ENCODE measurements at regions not wholly inside any gene's neighbourhood (a gene's known extent, or its start where the extent isn't known, plus 50 kb on each side); places are given as distances from the start of the nearest gene placed in this dataset.

DNA sequence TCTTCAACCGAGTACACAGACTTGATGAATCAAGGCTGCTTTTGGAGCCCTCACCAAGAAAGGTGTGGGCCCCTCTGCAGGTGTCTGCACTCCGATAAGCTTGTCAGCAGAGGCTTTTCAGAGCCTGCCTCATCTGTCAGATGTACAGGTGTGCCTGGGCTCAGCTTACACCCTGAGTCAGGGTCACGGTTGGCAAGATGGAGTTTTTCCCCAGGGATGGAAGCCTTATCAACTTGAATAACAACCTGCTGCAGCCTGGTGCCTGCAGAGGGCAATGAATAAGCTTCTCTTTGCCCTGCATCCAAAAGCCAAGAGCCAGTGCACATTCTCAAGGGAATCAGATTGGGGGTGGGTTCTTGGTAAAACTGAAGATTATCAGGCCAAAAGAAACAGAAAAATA lies 427.1 kb downstream of the CD83 start:
- BruUV-seq (replicated peaks), result no TSS peak
- Histone ChIP-seq H2AFZ (ENCODE audit: control insufficient read depth, low read depth, low read length) (no peak overlapping the region), H3K4me3 (no peak overlapping the region), H3K27me3 (replicated peaks in 1 of 2; ENCODE audit: control insufficient read depth in 2 of 2, insufficient read depth in 2 of 2, low read length in 1 of 2) (no peaks in the 10 kb centered on the region; a peak in 1 of 4 replicates), H3K4me1 (ENCODE audit: control insufficient read depth, insufficient read depth, low read length) (no peaks in the 10 kb centered on the region), H3K36me3 (ENCODE audit: control insufficient read depth in 2 of 2, insufficient read depth in 2 of 2, low read length in 1 of 2) (no peaks in the 10 kb centered on the region), H3K4me2 (ENCODE audit: control insufficient read depth, insufficient read depth) (no peak overlapping the region), H4K20me1 (ENCODE audit: control insufficient read depth, insufficient read depth) (no peaks in the 10 kb centered on the region), H3K9ac (ENCODE audit: control insufficient read depth, insufficient read depth, low read length) (no peak overlapping the region), H3K79me2 (ENCODE audit: control insufficient read depth, insufficient read depth, low read length) (no peaks in the 10 kb centered on the region), H3K27ac (ENCODE audit: control insufficient read depth, insufficient read depth) (no peak overlapping the region), H3K9me3 (replicated peaks; ENCODE audit: control insufficient read depth, insufficient read depth, low read length) (no peaks in the 10 kb centered on the region)
- in situ Hi-C loops (cut with MboI), result no loop called here
- ChIA-PET CTCF (no interaction called here), RAD21 (ENCODE audit: unreplicated experiment) (no interaction called here), SMC1A (ENCODE audit: uncharacterized antibody, unreplicated experiment) (interaction anchor here (1.3 to 1.7 kb wide), 3 partner anchors 8 to 166 kb away, joined by 3 to 7 read pairs (median 5); no protein-coding TSS in a partner anchor), POLR2A (interaction anchor here (0.5 to 0.9 kb wide), 3 partner anchors 12 to 898 kb away, joined by 3 to 4 read pairs (median 3); no protein-coding TSS in a partner anchor)
- 27% methylated on average over 3 of the region's 3 CpGs for WGBS (ENCODE audit: insufficient coverage, insufficient replicate concordance, low lambda C conversion rate, missing lambda C conversion rate)
- no peak for FAIRE-seq
- DNase-seq (ENCODE audit: low read depth, low spot score), result no peak
- no peak for ATAC-seq
- no peak for TF ChIP-seq MXI1 (IDR thresholded peaks at IDR 0.05; ENCODE audit: low read depth, low read length)
- TF ChIP-seq, protein P1, sequence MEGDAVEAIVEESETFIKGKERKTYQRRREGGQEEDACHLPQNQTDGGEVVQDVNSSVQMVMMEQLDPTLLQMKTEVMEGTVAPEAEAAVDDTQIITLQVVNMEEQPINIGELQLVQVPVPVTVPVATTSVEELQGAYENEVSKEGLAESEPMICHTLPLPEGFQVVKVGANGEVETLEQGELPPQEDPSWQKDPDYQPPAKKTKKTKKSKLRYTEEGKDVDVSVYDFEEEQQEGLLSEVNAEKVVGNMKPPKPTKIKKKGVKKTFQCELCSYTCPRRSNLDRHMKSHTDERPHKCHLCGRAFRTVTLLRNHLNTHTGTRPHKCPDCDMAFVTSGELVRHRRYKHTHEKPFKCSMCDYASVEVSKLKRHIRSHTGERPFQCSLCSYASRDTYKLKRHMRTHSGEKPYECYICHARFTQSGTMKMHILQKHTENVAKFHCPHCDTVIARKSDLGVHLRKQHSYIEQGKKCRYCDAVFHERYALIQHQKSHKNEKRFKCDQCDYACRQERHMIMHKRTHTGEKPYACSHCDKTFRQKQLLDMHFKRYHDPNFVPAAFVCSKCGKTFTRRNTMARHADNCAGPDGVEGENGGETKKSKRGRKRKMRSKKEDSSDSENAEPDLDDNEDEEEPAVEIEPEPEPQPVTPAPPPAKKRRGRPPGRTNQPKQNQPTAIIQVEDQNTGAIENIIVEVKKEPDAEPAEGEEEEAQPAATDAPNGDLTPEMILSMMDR (IDR thresholded peaks at IDR 0.05 in 2 of 3, conservative IDR thresholded peaks at IDR 0.05 in 1 of 3; ENCODE audit: control insufficient read depth in 2 of 3, extremely low read depth in 1 of 3, insufficient read depth in 1 of 3, low read depth in 3 of 3, low read length in 3 of 3), result no peak
- no peak for TF ChIP-seq ESRRA (IDR thresholded peaks at IDR 0.05; ENCODE audit: low read length)
- TF ChIP-seq MTA2 (IDR thresholded peaks at IDR 0.05; ENCODE audit: low read depth), result no peak
- TF ChIP-seq ZNF217 (IDR thresholded peaks at IDR 0.05), result no peak
- no peak for TF ChIP-seq POLR2AphosphoS5 (IDR thresholded peaks at IDR 0.05; ENCODE audit: low read length)
- TF ChIP-seq ZBTB4 (CRISPR knock-in tag; IDR thresholded peaks at IDR 0.05), result no peak
- no peak for TF ChIP-seq RFX5 (IDR thresholded peaks at IDR 0.05; ENCODE audit: low read depth, low read length)
- no peak for TF ChIP-seq CEBPB (IDR thresholded peaks at IDR 0.05; ENCODE audit: borderline replicate concordance in 1 of 2, low read depth in 2 of 2, low read length in 2 of 2)
- intact Hi-C loops (cut with micrococcal nuclease; ENCODE audit: unreplicated experiment), result no loop called here

All from GM12878 (cell line).